ENCODE measurements at regions not wholly inside any gene's neighbourhood (a gene's known extent, or its start where the extent isn't known, plus 50 kb on each side); places are given as distances from the start of the nearest gene placed in this dataset.

GRCh38 chr1:30259631-30260030, 463.8 kb downstream of the MATN1 start:
- no peak for DNase-seq

GRCh38 chr1:30258876-30259275, 464.5 kb downstream of the MATN1 start:
- DNase-seq = no peak

DNA sequence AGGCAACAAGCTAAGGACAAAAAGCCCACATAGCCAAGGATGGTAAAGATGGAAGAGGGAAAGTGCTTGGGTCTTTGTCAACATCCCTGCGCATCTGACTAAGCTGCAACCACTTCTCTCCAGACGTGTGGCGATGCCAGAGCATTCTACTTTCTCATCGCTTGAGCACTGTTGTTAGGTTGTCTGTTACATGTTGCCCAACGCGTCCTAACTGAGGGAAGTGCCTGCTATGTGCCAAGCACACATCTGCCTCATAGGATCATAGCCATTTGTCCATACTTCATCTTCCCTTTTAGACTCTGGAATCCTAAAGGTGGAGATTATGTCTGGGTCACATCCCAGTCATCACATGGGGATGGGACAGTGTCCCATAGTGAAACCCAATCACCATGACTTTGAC, 464.9 kb downstream of the MATN1 start:
- no peak for DNase-seq

DNA sequence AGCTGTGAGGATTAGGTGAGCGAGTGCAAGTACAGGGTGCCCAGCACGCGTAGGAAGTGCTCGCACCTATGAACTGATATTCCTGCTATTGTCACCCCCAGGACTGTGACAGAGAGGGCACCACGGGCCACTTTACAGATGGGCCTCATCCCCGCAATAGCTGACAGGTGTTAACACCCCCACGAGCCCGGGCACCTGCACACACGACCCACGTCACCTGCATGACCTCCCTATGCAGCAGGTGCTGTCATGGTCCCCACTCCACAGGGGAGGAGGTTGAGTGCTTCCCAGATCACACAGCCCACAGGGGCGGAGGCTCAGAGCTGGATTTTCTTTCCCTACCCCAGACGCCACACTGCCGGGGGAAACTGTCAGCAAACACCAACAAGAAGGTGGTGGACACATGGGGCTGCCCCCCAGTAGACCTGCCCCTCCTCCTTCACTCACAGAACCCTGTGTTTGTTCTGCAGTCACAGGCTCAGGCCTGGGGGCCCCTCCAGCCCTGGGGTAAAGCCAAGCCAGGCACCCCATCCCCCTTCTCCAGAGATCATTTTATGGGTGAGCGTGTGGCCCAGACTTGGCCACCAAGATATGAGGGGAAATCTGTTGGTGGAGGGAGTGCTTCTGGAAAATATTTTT, 465.5 kb downstream of the MATN1 start:
- DNase-seq = no peak

DNA sequence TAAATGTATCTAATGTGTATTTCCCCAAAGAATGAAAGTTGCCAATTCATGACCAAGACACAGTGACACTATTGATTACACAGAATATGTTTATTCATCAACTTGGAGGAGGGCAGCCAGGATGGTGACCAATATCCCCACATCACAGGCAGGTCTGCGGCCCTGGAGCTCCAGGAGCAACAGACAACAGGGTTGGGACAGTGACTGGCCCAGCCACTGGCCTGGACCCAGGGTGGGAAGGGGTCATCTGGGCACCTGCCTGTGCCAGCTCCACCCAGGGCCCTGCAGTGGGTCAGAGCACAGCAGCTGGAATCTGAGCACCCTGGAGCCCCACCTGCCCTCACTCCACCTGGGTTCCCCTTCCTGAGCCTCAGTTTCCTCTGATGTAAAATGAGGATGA, 466.1 kb downstream of the MATN1 start:
- no peak for DNase-seq

DNA sequence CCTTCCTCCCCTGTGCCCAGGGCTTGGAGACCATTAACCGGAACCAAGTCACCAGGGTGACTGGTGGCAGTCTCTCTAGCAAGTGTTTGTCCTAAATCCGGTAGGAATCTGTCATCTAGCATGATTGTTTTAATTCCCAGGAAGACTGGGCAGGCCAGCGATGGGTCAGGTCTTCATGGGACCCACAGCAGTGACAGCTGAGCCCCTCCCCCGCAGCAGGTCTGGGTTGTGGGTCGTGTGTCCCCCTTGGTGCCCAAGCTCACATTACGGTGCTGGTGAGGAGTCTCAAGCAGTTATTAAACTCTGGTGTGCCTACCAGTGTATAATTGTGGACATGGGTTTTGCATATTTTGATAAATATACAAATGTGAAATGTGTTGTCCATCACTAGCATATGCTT, 466.5 kb downstream of the MATN1 start:
- no peak for DNase-seq

DNA sequence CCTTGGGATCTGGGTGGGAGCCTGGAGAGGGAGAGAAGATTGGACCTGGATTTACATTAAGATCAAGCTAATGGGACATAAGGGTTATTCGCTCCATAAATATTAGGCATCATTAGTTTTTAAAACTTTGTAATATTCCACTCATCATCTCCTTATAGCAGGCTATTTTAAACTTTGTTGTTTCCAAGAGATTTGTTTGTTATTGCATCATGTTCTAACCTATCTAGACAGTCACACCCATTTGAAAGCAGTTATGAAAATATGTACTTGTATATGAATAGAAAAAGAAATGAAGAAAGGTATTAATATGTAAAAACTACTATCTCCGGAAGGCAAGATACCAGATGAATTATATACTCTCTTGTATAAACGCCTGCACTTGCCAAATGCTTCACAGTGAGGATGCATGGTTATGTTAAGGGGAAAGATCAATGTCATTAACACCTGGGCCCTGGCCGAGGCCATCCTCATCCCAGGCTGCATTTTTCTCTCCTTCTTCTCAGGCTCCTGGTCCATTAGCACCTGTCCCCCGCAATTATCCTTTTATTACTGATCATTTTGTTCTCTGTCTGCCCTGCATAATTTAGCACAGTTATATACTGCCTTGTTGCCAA, 468.2 kb downstream of the MATN1 start:
- no peak for DNase-seq

DNA sequence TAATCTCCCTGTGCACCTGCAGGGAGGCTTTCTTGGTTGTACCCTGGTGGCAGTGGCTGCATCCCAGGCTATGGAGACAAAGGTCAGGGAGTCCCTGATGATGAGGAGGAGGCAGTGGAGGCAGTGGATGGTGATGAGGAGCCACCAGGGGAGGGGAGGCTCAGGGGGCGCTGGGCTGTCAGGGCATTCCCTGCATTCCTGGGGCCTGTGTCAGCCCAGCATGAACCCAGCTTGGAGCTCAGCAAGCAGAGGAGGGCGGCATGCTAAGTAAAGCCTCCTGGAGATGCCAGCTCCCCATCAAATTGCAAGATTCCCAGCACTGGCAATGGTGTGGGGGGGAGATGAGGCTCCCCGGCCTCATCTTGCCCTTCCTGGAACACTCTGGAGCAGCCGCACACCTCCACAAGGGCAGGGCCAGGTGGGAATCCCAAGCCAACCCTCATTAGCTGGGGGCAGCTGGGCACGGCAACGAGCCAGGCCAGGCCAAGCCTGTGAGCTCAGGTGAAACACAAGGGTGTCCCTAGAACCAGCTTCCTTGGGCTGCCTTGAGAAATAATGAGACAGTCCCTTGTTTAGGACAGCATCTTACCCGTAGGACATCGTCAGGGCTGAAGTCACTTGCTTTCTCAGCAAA, 469.5 kb downstream of the MATN1 start:
- DNase-seq = no peak

DNA sequence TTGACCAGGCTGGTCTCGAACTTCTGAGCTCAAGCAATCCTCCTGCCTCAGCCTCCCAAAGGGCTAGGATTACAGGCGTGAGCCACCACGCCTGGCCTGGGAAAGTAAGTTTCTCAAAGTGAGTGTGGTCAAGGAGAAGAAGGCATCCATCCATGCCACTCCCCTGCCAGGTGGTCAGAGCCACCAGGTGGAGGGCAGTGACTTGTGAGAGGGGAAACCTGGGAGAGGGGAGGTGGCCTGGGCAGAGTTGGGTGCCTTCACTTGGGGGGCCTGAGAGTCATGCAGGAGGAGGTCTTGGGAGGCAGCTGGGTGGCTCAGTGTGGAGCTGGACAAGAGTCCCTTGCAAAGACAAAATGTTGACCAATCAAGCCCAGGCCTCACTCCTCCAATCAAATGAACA, 470.0 kb downstream of the MATN1 start:
- no peak for DNase-seq

DNA sequence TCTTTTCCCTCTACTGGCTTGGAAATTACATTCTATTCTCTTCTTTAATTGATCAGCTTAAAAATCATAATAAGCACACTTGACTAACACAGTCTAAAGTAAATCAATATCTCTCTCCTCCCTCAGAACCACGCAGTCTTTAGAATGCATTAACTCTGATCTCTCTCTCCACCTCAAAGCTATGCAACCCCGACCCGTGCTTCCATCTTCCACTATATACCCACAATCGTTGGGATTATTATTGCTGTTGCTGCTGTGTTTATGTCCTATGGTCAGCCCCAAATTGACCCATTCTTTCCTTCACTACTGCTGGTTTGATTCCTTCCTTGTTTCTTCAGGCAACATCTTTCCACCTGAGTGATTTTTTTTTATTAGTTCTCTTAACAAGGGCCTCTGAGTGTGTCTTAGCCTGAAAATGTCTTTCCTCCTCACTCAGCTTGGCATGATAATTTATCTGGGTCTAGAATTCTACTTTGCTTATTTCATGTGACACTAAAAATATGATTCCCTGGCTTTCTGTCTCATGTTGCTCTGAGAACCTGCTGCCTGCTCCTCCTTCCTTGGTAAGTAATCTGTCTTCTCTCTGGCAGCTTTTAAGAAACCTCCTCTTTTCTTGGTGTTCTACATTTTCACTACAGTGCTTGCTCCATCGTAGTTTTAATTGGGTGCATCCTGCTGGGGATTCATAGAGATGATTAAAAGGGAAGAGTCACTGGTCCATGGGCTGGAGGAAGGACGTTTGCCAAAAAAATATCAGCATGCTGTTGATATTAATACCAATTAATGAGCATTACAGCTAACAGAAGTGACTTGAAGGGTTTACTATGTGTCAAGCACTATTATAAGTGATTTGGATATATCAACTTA, 472.2 kb downstream of the MATN1 start:
- DNase-seq = no peak

DNA sequence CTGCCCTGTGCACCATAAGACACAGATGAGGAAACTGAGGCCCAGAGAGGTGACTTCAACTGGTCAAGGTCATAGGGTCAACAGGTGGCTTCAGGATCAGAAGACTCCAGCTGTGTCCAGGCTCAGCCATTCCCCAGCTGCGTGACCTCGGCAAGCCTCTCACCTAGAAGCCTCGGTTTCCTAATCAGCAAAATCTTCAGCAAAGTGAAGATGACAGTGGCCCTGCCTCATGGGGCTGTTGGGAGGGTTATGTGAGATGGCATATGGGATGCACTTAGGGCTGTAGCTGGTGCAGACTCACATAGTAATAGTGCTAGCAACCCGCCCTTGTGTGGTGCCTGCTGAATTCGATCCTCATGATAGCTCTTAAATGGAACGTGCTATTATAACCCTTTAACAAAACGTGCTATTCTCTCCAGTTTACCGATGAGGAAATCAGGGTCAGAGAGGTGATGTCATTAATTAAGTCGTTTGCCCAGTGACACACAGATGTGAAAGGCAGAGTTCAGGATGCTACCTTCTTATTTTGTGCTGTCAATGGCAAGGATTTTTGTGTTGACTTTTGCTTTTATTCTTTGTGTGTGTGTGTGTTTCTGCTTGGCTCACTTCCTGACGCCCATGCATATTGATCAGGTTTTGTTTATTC, 472.9 kb downstream of the MATN1 start:
- DNase-seq = no peak

- no peak for DNase-seq
Measured at GRCh38 chr1:30249446-30250337, 473.7 kb downstream of the MATN1 start.

DNA sequence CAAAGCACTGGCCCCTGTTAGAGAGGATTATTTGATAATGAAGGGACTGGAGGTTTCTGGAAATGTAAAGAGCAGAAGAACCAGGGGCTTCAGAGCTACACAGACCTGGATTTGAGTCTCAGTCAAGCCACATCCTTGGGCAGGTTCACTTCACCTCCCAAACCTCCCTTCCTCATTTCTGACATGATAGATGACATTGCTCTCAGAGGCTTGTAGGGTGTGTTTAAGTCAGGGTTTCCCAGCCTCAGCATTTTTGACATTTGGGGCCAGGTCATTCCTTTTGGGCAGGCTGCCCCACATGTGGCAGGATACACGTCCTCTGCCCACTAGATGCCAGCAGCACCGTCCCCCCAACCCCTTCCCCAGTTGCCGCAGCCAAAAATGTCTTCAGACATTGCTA, 474.6 kb downstream of the MATN1 start:
- no peak for DNase-seq

GRCh38 chr1:30248373-30248772, 475.0 kb downstream of the MATN1 start:
- no peak for DNase-seq

DNA sequence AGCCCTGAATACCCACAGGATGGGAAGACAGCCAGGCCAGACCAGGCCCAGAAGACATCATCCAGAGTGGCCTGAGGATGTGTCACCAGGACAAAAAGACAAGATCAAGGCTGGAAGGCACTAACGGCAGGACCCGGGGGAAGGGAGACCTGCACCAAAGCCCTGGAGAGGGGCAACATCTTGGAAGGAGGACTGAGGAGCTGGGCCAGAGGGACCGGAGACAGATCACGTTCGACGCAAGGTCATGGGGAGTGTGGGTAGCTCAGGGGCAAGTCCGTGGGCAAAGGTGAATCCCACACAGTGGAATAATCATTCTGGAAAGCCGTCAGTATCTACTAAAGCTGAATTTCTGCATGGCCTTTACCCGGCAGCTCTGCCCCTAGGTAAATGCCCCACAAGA, 478.6 kb downstream of the MATN1 start:
- DNase-seq = no peak

GRCh38 chr1:30242722-30243457, 480.5 kb downstream of the MATN1 start:
- DNase-seq = no peak

GRCh38 chr1:30242168-30242567, 481.2 kb downstream of the MATN1 start:
- DNase-seq = no peak

GRCh38 chr1:30241681-30242080, 481.7 kb downstream of the MATN1 start:
- no peak for DNase-seq

DNA sequence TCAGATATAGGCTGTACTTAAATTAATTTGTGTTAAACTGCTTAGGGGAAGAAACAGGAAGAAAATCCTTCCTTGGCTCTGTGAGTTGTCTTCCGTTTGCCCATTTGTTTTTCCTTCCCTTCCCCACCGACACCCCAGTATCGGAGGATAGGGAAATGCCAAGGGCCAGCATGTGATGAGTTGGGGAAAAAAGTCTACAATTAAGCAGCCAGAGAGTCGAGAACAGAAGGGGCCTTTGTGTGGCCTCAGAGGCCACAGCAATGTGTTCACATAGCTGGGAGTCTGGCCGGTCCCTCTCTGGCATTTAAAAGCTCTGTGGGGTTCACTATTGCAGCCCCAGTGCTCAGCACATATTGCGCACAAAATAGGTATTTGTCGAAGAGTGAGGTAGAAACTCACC, 489.3 kb downstream of the MATN1 start:
- DNase-seq = no peak

GRCh38 chr1:30232288-30232899, 491.0 kb downstream of the MATN1 start:
- DNase-seq = peak; percentile 41

GRCh38 chr1:30229960-30230359, 493.4 kb downstream of the MATN1 start:
- no peak for DNase-seq
